Left kidney (tissue), 1 donor: ENCODE measurements at regions not wholly inside any gene's neighbourhood (a gene's known extent, or its start where the extent isn't known, plus 50 kb on each side); places are given as distances from the start of the nearest gene placed in this dataset.

ENCODE experiments used
- DNase-seq: peaks from one replicate; pipeline ENCODE4 v3.0.0-alpha.2; 2013

- DNase-seq: no peak
These were observed 523.1 kb downstream of the CD83 start for GRCh38 chr6:14640631-14641030.

GRCh38 chr6:14641423-14642135 lies 524.0 kb downstream of the CD83 start:
- no peak for DNase-seq

GRCh38 chr6:14642136-14642505 lies 524.5 kb downstream of the CD83 start:
- no peak for DNase-seq

- no peak for DNase-seq
These were observed 525.3 kb downstream of the CD83 start for GRCh38 chr6:14642842-14643241.

GRCh38 chr6:14644381-14644780 lies 526.8 kb downstream of the CD83 start:
- DNase-seq: no peak

- no peak for DNase-seq
These were observed 527.6 kb downstream of the CD83 start for GRCh38 chr6:14645221-14645620.

GRCh38 chr6:14645841-14646240 lies 528.3 kb downstream of the CD83 start:
- no peak for DNase-seq

- DNase-seq: no peak
These were observed 528.8 kb downstream of the CD83 start for GRCh38 chr6:14646371-14646770.

GRCh38 chr6:14647357-14647756 lies 529.8 kb downstream of the CD83 start:
- no peak for DNase-seq

- DNase-seq: no peak
These were observed 535.0 kb downstream of the CD83 start for GRCh38 chr6:14652536-14652935.

GRCh38 chr6:14655201-14656061 lies 537.9 kb downstream of the CD83 start:
- no peak for DNase-seq

GRCh38 chr6:14656078-14656521 lies 538.5 kb downstream of the CD83 start:
- no peak for DNase-seq

- no peak for DNase-seq
These were observed 539.1 kb downstream of the CD83 start for GRCh38 chr6:14656649-14657048.

GRCh38 chr6:14658030-14658429 lies 540.5 kb downstream of the CD83 start:
- DNase-seq: no peak

GRCh38 chr6:14658886-14659561 lies 541.5 kb downstream of the CD83 start:
- DNase-seq: no peak

GRCh38 chr6:14659841-14660240 lies 542.3 kb downstream of the CD83 start:
- DNase-seq: no peak

- no peak for DNase-seq
These were observed 543.4 kb downstream of the CD83 start for GRCh38 chr6:14660806-14661579.

- no peak for DNase-seq
These were observed 544.1 kb downstream of the CD83 start for GRCh38 chr6:14661691-14662090.

- DNase-seq: no peak
These were observed 546.6 kb downstream of the CD83 start for GRCh38 chr6:14664112-14664601.

GRCh38 chr6:14664621-14665315 lies 547.2 kb downstream of the CD83 start:
- DNase-seq: no peak
